Activated T-helper 17 cell treated with anti-CD3 and anti-CD28 coated beads, Interleukin-2, amount 50 U/mL, for 72 hours (primary cell): ENCODE measurements at regions not wholly inside any gene's neighbourhood (a gene's known extent, or its start where the extent isn't known, plus 50 kb on each side); places are given as distances from the start of the nearest gene placed in this dataset.
"Not testable (repeated sequence)": the region's sequence is repeated elsewhere in the genome, so short reads cannot be mapped to it uniquely, and the experiment has no call there.

Experiments
- ATAC-seq: fragments of 150-1000 bp; cut with Tn5 transposase; replicated peaks from 2 replicates; pipeline ENCODE4 v1.10.0; 2021; ENCODE audit warnings: mild to moderate bottlenecking, moderate library complexity
- H3K27ac Mint-ChIP-seq: one replicate; pipeline ENCODE4 v1.8.0; 2022; ENCODE audit warnings: mixed read lengths
- H3K27me3 Mint-ChIP-seq: one replicate; pipeline ENCODE4 v1.8.0; 2022; ENCODE audit warnings: mixed read lengths
- H3K36me3 Mint-ChIP-seq: one replicate; pipeline ENCODE4 v1.8.0; 2022; ENCODE audit warnings: low read depth, mild to moderate bottlenecking, mixed read lengths
- H3K4me1 Mint-ChIP-seq: one replicate; pipeline ENCODE4 v1.8.0; 2022; ENCODE audit warnings: mixed read lengths
- H3K4me3 Mint-ChIP-seq: one replicate; pipeline ENCODE4 v1.8.0; 2022; ENCODE audit warnings: mild to moderate bottlenecking, mixed read lengths
- H3K9me3 Mint-ChIP-seq: one replicate; pipeline ENCODE4 v1.8.0; 2022; ENCODE audit warnings: mixed read lengths

- no peak for ATAC-seq
- H3K27me3 Mint-ChIP-seq = no peaks in the 10 kb centered on the region
- H3K27ac Mint-ChIP-seq = no peak overlapping the region
- H3K36me3 Mint-ChIP-seq = no peaks in the 10 kb centered on the region
- H3K9me3 Mint-ChIP-seq = no peaks in the 10 kb centered on the region
- H3K4me3 Mint-ChIP-seq = no peak overlapping the region
- H3K4me1 Mint-ChIP-seq = no peaks in the 10 kb centered on the region
These were observed 244.1 kb upstream of the ARSJ start for GRCh38 chr4:114223580-114223979.

- H3K4me1 Mint-ChIP-seq = no peaks in the 10 kb centered on the region
- H3K9me3 Mint-ChIP-seq = no peaks in the 10 kb centered on the region
- H3K36me3 Mint-ChIP-seq = no peaks in the 10 kb centered on the region
- no peaks in the 10 kb centered on the region for H3K27me3 Mint-ChIP-seq
- H3K4me3 Mint-ChIP-seq = no peak overlapping the region
- no peak overlapping the region for H3K27ac Mint-ChIP-seq
- no peak for ATAC-seq
These were observed 246.0 kb upstream of the ARSJ start for GRCh38 chr4:114225436-114225835.

GRCh38 chr4:114226179-114226578, 246.7 kb upstream of the ARSJ start:
- Mint-ChIP-seq H3K4me3 (no peak overlapping the region), H3K4me1 (no peaks in the 10 kb centered on the region), H3K9me3 (no peaks in the 10 kb centered on the region), H3K27ac (no peak overlapping the region), H3K36me3 (no peaks in the 10 kb centered on the region), H3K27me3 (no peaks in the 10 kb centered on the region)
- ATAC-seq = peak; percentile 76

DNA sequence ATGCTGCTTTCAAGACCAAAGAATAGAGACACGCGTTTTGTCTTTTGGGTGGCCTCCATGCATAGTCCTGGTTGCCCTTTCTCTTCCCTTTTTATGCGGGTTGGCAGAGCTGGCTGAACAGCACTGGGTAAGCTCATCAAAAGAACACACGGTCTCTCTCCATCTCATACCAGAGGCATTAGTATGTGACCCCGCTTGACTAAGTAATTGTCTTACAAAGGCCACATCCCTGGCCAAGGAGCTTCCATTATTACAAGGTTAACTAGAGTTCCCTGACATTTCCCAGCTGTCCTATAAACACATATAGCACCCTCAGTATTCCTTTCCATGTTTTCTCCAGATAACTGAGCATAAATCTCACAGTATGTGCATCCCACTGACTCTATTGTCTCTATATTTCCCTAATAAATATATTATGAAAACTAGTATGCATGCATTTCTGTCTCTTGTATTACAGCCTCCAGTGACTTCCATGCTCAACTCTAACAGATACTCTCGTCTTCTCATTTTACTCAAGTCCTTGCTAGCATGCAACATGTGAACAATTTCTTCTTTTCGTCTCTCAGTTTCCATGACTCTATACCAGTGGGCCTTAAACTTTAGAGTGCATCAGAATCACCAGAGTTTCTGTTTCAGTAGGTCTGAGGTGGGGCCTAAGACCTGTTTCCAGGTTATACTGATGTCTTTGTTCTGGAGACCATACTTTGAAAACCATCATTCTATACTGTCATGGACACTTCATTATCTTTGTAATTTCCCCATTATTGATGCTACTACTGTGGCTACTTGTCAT, 247.7 kb upstream of the ARSJ start:
- Mint-ChIP-seq H3K27ac (no peak overlapping the region), H3K36me3 (no peaks in the 10 kb centered on the region)
- ATAC-seq = peak; percentile 74

GRCh38 chr4:114229706-114230105, 250.3 kb upstream of the ARSJ start:
- Mint-ChIP-seq H3K4me3 (no peak overlapping the region), H3K9me3 (no peaks in the 10 kb centered on the region), H3K27me3 (no peaks in the 10 kb centered on the region), H3K4me1 (no peaks in the 10 kb centered on the region), H3K36me3 (no peaks in the 10 kb centered on the region), H3K27ac (no peak overlapping the region)
- ATAC-seq = no peak

More for the DNA sequence above, 247.7 kb upstream of the ARSJ start:
- no peaks in the 10 kb centered on the region for H3K27me3 Mint-ChIP-seq
- H3K4me3 Mint-ChIP-seq = no peak overlapping the region
- H3K4me1 Mint-ChIP-seq = no peaks in the 10 kb centered on the region
- no peaks in the 10 kb centered on the region for H3K9me3 Mint-ChIP-seq

GRCh38 chr4:114236171-114236769, 256.8 kb upstream of the ARSJ start:
- Mint-ChIP-seq H3K4me3 (no peak overlapping the region), H3K27me3 (no peaks in the 10 kb centered on the region), H3K36me3 (no peaks in the 10 kb centered on the region), H3K4me1 (no peaks in the 10 kb centered on the region), H3K27ac (no peak overlapping the region), H3K9me3 (no peaks in the 10 kb centered on the region)
- ATAC-seq = no peak

DNA sequence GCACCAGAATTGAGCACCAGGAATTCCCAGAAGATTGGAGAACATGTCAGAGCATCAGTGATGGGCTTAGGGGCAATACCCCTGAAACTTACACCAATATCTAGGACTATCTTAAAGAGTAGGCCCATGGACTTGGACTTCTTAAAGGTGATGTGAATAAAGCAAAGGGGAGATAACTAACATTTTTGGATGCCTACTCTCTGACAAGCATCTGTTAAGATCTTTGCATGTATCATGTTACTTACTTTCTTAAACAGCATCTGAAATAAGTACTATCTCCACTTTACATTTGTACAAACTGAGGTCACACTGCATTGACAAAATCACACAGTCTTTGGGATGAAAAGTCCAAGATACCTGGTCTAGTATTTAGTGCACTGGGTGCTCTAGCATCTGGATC, 258.6 kb upstream of the ARSJ start:
- H3K27me3 Mint-ChIP-seq = no peaks in the 10 kb centered on the region
- H3K36me3 Mint-ChIP-seq = no peaks in the 10 kb centered on the region
- H3K9me3 Mint-ChIP-seq = no peaks in the 10 kb centered on the region
- no peak overlapping the region for H3K27ac Mint-ChIP-seq
- ATAC-seq = no peak
- no peaks in the 10 kb centered on the region for H3K4me1 Mint-ChIP-seq
- no peak overlapping the region for H3K4me3 Mint-ChIP-seq

DNA sequence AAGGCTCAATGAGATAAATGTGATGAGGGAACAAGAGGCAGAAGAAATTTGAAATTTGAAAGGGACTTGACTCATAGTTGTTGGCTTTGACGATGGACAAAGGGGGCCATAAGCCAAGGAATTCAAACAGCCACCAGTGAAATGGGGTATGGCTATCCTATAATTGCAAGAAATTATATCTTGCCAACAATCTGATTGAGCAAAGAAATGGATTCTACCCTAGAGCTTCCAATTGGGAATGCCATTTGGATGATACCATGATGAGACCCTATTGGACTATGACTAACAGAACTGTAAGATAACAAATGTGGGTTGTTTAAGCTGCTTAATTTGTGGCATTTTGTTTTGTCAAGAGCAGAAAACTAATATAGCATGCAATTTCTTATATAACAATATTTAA, 270.1 kb upstream of the ARSJ start:
- no peaks in the 10 kb centered on the region for H3K36me3 Mint-ChIP-seq
- no peak for ATAC-seq
- no peaks in the 10 kb centered on the region for H3K4me1 Mint-ChIP-seq
- peaks cover 22% of the 10 kb centered on the region for H3K27me3 Mint-ChIP-seq
- no peak overlapping the region for H3K27ac Mint-ChIP-seq
- no peaks in the 10 kb centered on the region for H3K9me3 Mint-ChIP-seq
- H3K4me3 Mint-ChIP-seq = no peak overlapping the region

DNA sequence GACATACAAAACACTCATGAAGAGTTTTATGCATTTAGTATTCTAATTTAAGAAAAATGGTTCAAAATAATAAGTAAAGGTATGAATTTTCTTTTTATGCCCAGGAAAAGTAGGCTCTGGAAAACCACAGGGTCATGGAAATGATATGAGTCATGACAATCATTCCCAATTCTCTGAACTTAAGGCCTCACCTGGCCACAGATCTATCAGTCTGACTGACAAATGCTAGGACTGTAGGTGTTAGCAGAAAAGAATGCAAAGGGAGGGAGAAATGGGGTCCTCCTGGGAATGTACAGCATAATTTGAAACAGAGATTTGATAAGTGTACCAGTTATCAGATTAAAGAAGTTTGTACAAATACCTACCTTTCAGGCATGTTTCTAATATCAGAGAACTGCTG, 270.5 kb upstream of the ARSJ start:
- Mint-ChIP-seq H3K27me3 (peaks cover 20% of the 10 kb centered on the region), H3K27ac (no peak overlapping the region), H3K9me3 (no peaks in the 10 kb centered on the region), H3K4me1 (no peaks in the 10 kb centered on the region), H3K4me3 (no peak overlapping the region), H3K36me3 (no peaks in the 10 kb centered on the region)
- no peak for ATAC-seq

- Mint-ChIP-seq H3K27ac (no peak overlapping the region), H3K4me3 (no peak overlapping the region), H3K36me3 (no peaks in the 10 kb centered on the region), H3K27me3 (peaks cover 20% of the 10 kb centered on the region), H3K9me3 (no peaks in the 10 kb centered on the region), H3K4me1 (no peaks in the 10 kb centered on the region)
- no peak for ATAC-seq
These were observed 271.0 kb upstream of the ARSJ start for GRCh38 chr4:114250439-114250891.

GRCh38 chr4:114251020-114251419, 271.6 kb upstream of the ARSJ start:
- no peak for ATAC-seq
- Mint-ChIP-seq H3K4me1 (no peaks in the 10 kb centered on the region), H3K9me3 (no peaks in the 10 kb centered on the region), H3K27me3 (peaks cover 20% of the 10 kb centered on the region), H3K36me3 (no peaks in the 10 kb centered on the region), H3K4me3 (no peak overlapping the region), H3K27ac (no peak overlapping the region)

DNA sequence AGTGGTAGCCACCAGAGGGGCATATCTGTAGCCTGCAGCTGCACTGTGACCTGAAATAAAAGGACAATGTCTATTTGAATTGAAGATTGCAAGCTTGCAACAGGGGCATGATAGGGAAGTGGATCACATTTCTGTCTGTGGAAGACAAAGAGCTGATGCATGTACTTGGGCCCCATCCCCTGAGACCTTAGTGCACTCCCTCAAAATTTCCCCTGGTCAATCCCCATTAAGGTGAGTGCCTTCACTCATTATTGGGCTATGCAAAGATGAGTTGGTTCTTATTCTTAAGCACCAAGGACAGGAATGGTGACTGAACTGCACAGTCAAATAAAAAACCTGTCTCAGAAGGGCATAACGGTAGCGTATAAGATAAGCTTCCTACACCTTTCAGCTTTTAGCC, 273.1 kb upstream of the ARSJ start:
- Mint-ChIP-seq H3K4me1 (no peaks in the 10 kb centered on the region), H3K4me3 (no peak overlapping the region), H3K36me3 (no peaks in the 10 kb centered on the region), H3K27me3 (peaks cover 15% of the 10 kb centered on the region), H3K27ac (no peak overlapping the region), H3K9me3 (no peaks in the 10 kb centered on the region)
- ATAC-seq = no peak

- Mint-ChIP-seq H3K36me3 (no peaks in the 10 kb centered on the region), H3K4me1 (no peaks in the 10 kb centered on the region), H3K27me3 (peaks cover 4% of the 10 kb centered on the region), H3K4me3 (no peak overlapping the region), H3K27ac (no peak overlapping the region), H3K9me3 (no peaks in the 10 kb centered on the region)
- ATAC-seq = no peak
These were observed 278.1 kb upstream of the ARSJ start for GRCh38 chr4:114257501-114257900.

DNA sequence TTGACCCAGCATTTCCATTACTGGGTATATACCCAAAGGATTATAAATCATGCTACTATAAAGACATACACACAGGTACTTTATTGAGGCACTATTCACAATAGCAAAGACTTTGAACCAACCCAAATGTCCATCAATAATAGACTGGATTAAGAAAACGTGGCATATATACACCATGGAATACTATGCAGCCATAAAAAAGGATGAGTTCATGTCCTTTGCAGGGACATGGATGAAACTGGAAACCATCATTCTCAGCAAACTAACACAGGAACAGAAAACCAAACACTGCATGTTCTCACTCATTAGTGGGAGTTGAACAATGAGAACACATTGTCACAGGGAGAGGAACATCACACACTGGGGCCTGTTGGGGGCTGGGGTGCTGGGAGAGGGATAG, 283.0 kb upstream of the ARSJ start:
- H3K9me3 Mint-ChIP-seq, H3K4me3 Mint-ChIP-seq, H3K27me3 Mint-ChIP-seq, H3K4me1 Mint-ChIP-seq, H3K36me3 Mint-ChIP-seq, ATAC-seq, H3K27ac Mint-ChIP-seq: not testable (repeated sequence)

DNA sequence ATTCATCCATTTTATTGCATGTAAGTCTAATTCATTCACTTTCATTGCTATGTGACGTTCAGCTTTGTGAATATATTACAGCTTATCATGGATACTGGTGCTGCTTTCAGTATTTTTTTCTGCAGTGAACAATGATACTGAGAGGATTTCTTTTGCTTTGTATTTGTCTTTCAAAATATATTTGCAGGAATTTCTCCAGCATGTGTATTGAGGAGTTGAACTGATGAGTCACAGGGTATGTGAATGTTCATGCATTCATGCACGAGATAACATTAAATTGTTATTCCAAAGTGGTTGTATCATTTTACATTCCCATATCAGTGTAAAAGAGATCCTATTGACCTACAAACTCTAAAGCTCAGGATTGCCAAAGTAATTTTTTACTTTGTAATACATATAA, 283.8 kb upstream of the ARSJ start:
- Mint-ChIP-seq H3K4me1 (no peaks in the 10 kb centered on the region), H3K9me3 (no peaks in the 10 kb centered on the region), H3K27ac (no peak overlapping the region), H3K36me3 (no peaks in the 10 kb centered on the region), H3K27me3 (no peaks in the 10 kb centered on the region), H3K4me3 (no peak overlapping the region)
- no peak for ATAC-seq
